ENCODE measurements at regions not wholly inside any gene's neighbourhood (a gene's known extent, or its start where the extent isn't known, plus 50 kb on each side); places are given as distances from the start of the nearest gene placed in this dataset.

DNA sequence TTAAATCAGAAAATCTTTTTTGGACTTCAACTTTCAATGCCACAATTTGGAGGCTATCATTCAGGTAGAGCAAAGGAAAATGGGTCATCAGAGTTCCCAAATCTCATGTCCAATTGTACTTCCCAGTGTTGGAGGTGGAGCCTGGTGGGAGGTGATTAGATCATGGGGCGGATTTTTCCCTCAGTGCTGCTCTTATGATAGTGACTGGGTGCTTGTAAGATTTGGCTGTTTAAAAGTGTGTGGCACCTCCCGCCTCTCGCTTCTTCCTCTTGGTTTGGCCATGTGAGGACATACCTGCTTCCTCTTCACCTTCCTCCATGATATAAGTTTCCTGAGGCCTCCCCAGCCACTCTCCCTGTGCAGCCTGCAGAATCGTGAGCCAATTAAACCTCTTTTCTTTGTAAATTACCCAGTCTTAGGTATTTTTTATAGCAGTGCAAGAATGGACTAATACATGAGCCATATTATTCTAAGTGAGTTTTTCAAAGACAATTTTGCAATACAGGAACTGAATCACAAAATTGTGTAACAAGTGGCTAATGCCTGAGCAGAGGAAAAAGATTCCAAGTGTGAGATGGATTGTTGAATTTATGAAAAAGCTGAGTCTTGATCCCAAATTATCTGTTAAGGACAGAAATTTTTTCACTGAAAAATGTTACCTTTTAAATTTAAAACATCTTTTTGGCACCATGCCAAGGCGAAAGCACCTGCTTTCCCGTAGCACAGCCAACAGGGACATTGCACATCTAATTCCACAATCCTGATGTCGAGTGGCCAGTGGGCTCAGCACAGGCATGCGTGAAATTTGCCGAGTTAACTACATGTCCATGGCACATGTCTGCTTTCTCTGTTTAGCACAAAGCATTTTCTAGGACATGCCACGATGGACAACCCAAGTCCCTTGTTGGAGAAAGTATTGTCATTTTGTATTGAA, 150.9 kb downstream of the COL6A3 start:
- H3K27ac Mint-ChIP-seq: no peak overlapping the region
- DNase-seq: no peak
- H3K9me3 Mint-ChIP-seq: no peaks in the 10 kb centered on the region

DNA sequence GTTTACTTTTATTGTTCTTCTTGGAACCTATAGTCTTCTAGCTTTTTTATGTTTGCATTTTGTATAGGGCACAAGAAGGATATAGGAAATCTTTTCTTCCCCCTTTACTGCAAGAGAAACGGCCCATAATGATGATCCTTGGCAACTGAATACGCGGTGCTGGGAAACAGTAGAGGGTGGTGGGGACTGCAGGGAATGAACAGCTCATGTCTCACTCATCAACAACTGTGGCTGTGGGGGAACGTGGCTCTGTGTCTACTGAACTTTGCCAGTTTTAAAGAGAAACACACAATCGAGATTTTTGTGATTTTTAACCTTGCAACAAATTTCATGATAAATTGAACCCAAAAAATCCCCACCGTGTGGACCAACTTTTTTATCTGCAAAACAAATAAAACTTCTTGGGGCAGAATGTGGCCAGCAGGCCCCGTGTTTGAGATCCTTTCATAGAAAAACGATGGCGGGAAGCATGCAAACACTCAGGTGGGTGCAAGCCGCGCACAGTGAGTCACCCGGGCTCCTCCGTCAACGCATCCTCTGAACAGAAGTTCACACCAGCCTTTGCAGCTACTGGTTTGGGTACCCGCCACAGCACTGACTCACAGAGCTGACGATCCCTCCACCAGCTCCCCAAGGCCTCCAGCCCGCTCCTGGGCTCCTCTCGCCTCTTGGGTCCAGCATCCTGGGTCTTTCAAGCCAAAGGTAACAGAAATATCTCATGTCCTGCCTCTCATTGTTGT, 149.3 kb downstream of the COL6A3 start:
- Mint-ChIP-seq H3K27ac (no peak overlapping the region), H3K9me3 (no peaks in the 10 kb centered on the region), H3K4me1 (no peaks in the 10 kb centered on the region), H3K36me3 (ENCODE audit: low read depth) (no peaks in the 10 kb centered on the region), H3K27me3 (peaks cover 7% of the 10 kb centered on the region), H3K4me3 (no peak overlapping the region)
- ATAC-seq: no peak
- no peak for DNase-seq

More for the DNA sequence above, 150.9 kb downstream of the COL6A3 start:
- Mint-ChIP-seq H3K27me3 (peaks cover 2% of the 10 kb centered on the region), H3K36me3 (ENCODE audit: low read depth) (no peaks in the 10 kb centered on the region), H3K4me1 (no peaks in the 10 kb centered on the region), H3K4me3 (no peak overlapping the region)
- no peak for ATAC-seq

DNA sequence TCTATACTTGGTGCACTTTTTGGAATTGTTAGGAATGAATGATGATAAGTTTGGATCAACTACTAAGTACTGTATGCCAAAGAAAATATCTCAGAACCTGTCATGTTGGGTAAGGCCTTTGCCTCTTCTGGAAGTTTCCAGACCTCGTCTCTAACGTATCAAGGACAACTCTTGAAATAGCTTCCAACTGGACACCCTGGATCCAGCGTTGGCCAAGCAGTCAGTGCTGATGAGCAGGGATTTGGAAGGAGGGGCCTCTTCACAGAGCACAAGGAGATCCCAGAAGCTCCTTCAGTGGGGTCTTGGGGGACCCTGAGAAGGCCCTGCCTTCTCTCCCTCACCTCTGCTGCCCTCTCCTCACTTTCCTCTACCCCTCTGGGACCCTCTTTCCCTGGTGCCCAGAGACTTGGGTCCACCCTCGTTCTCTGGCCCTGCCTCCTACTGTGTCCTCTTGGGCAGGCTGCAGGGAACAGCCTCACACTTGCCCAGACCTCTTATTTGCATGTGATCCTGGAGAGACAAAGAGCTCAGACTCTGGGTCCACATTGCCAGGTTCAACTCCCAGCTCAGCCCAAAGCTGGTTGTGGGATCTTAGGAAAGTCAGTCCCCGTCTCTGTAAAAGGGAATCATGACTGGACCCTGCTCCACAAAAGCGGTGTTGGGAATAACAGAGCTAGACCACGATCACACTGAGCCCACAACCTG, 145.8 kb downstream of the COL6A3 start:
- Mint-ChIP-seq H3K27ac (no peak overlapping the region), H3K4me3 (no peak overlapping the region), H3K4me1 (no peaks in the 10 kb centered on the region), H3K9me3 (no peaks in the 10 kb centered on the region), H3K27me3 (peaks cover 20% of the 10 kb centered on the region), H3K36me3 (ENCODE audit: low read depth) (no peaks in the 10 kb centered on the region)
- DNase-seq (no peak), ATAC-seq (no peak)

DNA sequence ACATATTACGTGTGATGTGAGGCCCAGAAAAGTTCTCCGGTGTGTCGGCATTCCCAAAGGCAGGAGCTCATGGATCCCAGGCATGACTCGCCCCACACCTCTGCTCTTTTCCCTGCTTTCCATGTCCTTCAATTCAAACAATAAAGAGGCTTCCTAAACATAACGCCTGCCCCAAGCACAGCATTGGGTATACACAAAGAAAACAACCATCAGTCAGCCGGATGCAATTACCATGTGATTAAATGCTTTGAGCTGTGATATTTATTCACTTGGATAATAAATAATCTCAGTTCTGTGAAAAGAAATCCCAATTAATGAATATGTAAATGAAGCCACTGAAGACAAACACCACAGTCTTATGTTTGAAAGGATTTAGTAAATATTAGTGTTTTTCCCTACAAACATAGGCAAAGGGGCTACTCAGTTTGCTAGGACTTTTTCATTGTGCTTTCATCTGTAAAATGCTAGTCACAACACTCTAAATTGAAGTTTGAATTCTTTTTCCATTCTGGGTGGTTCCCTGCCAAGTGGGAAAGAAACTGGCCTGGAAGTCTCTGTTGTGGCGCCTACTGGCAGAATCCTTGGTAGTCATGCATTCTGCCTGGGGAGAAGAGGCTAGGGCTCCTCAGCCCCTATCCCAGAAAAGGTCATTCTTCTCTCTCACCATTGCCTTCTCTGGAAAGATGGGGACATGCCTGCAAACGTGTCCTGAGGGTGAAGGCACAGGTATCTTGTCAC, 144.7 kb downstream of the COL6A3 start:
- H3K4me1 Mint-ChIP-seq: no peaks in the 10 kb centered on the region
- DNase-seq: no peak
- H3K27ac Mint-ChIP-seq: no peak overlapping the region
- H3K27me3 Mint-ChIP-seq: peaks cover 20% of the 10 kb centered on the region
- H3K4me3 Mint-ChIP-seq: no peak overlapping the region
- H3K36me3 Mint-ChIP-seq (ENCODE audit: low read depth): no peaks in the 10 kb centered on the region
- H3K9me3 Mint-ChIP-seq: no peaks in the 10 kb centered on the region
- ATAC-seq: no peak

DNA sequence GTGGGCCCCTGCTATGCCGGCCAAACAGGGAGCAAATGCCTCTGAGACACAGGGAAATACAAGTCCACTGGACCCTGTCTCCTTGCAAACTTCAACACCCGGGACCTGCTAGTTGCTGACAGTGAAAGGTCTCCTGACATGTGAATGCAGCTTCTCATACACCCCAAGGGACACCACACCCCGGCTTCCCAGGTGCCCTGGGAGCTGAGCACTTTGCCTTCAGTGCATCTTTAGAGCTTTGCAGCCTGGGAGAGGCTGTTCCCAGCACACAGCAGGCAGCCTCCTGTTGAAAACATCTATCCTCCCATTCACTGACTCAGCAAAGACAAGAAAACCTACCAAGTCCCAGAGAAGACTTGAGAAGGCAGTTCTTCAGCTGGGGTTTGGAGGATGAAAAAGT, 143.4 kb downstream of the COL6A3 start:
- Mint-ChIP-seq H3K36me3 (ENCODE audit: low read depth) (no peaks in the 10 kb centered on the region), H3K27me3 (peaks cover 20% of the 10 kb centered on the region), H3K4me3 (no peak overlapping the region), H3K27ac (no peak overlapping the region), H3K4me1 (no peaks in the 10 kb centered on the region), H3K9me3 (no peaks in the 10 kb centered on the region)
- ATAC-seq: no peak
- DNase-seq: no peak

DNA sequence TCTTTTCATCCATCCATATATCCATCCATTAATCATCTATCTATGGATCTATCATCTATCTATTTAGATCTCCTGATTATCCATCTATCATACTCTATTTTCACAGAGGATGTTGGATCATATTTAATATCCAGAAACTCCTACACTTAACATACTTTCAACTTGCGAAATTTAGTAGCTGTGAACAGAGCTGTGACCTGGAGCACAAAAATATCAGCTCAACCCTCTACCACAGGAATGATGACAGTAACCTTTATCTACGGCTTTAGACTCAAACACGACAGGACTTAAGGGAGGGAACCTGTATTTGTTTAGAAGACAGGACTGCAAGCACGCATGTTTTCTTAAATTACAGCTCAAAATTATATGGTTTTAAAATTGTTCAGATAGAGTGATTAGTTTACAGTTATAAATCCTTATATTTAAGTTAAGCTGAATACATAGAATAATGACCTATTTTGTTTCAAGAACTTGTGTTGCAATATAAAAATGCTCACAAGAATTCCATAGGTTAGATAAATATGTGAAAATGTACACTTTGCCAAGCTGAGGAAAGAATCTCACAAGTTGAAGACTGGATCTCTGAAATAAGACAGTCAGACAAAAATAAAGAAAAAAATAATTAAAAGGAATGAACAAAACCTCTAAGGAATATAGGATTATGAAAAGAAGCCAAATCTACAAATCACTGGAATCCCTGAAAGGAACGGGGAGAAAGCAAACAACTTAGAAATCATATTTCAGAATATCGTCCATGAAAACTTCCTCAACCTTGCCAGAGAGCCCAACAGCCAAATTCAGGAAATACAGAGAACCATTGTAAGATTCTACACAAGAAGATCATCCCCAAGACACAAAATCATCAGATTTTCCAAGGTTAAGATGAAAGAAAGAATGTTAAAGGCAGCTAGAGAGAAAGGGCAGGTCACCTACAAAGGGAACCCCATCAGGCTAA, 142.0 kb downstream of the COL6A3 start:
- DNase-seq: no peak
- Mint-ChIP-seq H3K27me3 (peaks cover 22% of the 10 kb centered on the region), H3K27ac (no peak overlapping the region), H3K4me1 (no peaks in the 10 kb centered on the region), H3K4me3 (no peak overlapping the region), H3K9me3 (no peaks in the 10 kb centered on the region), H3K36me3 (ENCODE audit: low read depth) (no peaks in the 10 kb centered on the region)
- no peak for ATAC-seq

Data from activated naive CD8-positive, alpha-beta T cell treated with anti-CD3 and anti-CD28 coated beads, Interleukin-2, amount 50 U/mL, for 24 hours (primary cell).